Neural cell (in vitro differentiated cells): ENCODE measurements at regions not wholly inside any gene's neighbourhood (a gene's known extent, or its start where the extent isn't known, plus 50 kb on each side); places are given as distances from the start of the nearest gene placed in this dataset.

Source experiments
- H2AFZ ChIP-seq: fragments of 200-600, 300-800 bp; sonication (generic), shearing (Covaris generic); 2 replicates; pipeline ENCODE4 v1.6.0; 2014; ENCODE audit warnings: low read depth, mild to moderate bottlenecking, antibody characterized with exemption, low read length, moderate library complexity
- H3F3A ChIP-seq: fragments of 200-600 bp; shearing (Covaris generic); 2 replicates; pipeline ENCODE4 v1.6.1; 2016; ENCODE audit warnings: mild to moderate bottlenecking, moderate library complexity, mixed read lengths, antibody characterized with exemption, low read length; ENCODE audit not compliant: insufficient read depth, poor library complexity, severe bottlenecking
- H3K27ac ChIP-seq: fragments of 200-600, 300-800 bp; sonication (generic), shearing (Covaris generic); 2 replicates; pipeline ENCODE4 v1.5.1; 2014; ENCODE audit warnings: mild to moderate bottlenecking, low read length, moderate library complexity
- H3K27me3 ChIP-seq: fragments of 300-800, 200-600 bp; sonication (generic), shearing (Covaris generic); 2 replicates; pipeline ENCODE4 v1.6.0; 2014; ENCODE audit warnings: mild to moderate bottlenecking, low read depth, low read length, moderate library complexity; ENCODE audit not compliant: insufficient read depth
- H3K36me3 ChIP-seq: fragments of 300-800, 200-600 bp; sonication (generic), shearing (Covaris generic); 2 replicates; pipeline ENCODE4 v1.5.1; 2014; ENCODE audit warnings: mild to moderate bottlenecking, antibody characterized with exemption, low read length, moderate library complexity; ENCODE audit not compliant: insufficient read depth
- H3K4me2 ChIP-seq: fragments of 300-800, 200-600 bp; sonication (generic), shearing (Covaris generic); 2 replicates; pipeline ENCODE4 v1.6.0; 2014; ENCODE audit warnings: mild to moderate bottlenecking, low read length
- H3K4me3 ChIP-seq: fragments of 300-800, 200-600 bp; sonication (generic), shearing (Covaris generic); 2 replicates; pipeline ENCODE4 v1.5.1; 2014; ENCODE audit warnings: mild to moderate bottlenecking, low read length, moderate library complexity
- H3K79me2 ChIP-seq: fragments of 200-600 bp; shearing (Covaris generic); replicated peaks from 2 replicates; pipeline ENCODE4 v1.6.0; 2014; ENCODE audit warnings: mild to moderate bottlenecking, low read length, moderate library complexity; ENCODE audit not compliant: insufficient read depth
- H3K9ac ChIP-seq: fragments of 300-800, 200-600 bp; sonication (generic), shearing (Covaris generic); 2 replicates; pipeline ENCODE4 v1.6.1; 2016; ENCODE audit warnings: mild to moderate bottlenecking, low read length, mixed read lengths
- H3K9me2 ChIP-seq: fragments of 200-600 bp; shearing (Covaris generic); 2 replicates; pipeline ENCODE4 v1.6.1; 2016; ENCODE audit warnings: mild to moderate bottlenecking, low read length, mixed read lengths; ENCODE audit not compliant: insufficient read depth
- H3K9me3 ChIP-seq: fragments of 200-600, 300-800 bp; sonication (generic), shearing (Covaris generic); 2 replicates; pipeline ENCODE4 v1.6.1; 2016; ENCODE audit warnings: mild to moderate bottlenecking, mixed run types, low read length, moderate library complexity, mixed read lengths
- H4K20me1 ChIP-seq: fragments of 200-600 bp; shearing (Covaris generic); 2 replicates; pipeline ENCODE4 v1.6.1; 2016; ENCODE audit warnings: mild to moderate bottlenecking, mixed run types; ENCODE audit not compliant: insufficient read depth
- CTCF ChIP-seq: fragments of 450-650 bp; IDR thresholded peaks from 2 replicates; pipeline ENCODE4 v1.5.1; 2014; ENCODE audit warnings: antibody characterized with exemption, mild to moderate bottlenecking, moderate library complexity; ENCODE audit not compliant: poor library complexity, severe bottlenecking
- EP300 ChIP-seq: fragments of 450-650 bp; conservative IDR thresholded peaks from 2 replicates; pipeline ENCODE4 v1.6.1; 2014; ENCODE audit warnings: antibody characterized with exemption, mild to moderate bottlenecking, moderate library complexity; ENCODE audit not compliant: poor library complexity, severe bottlenecking
- EZH2 ChIP-seq: fragments of 200-600, 300-800 bp; shearing (Covaris generic), sonication (generic); IDR thresholded peaks from 2 replicates; pipeline ENCODE4 v1.6.1; 2014; ENCODE audit warnings: antibody characterized with exemption, low read length, borderline replicate concordance, mild to moderate bottlenecking; ENCODE audit not compliant: insufficient read depth, poor library complexity, severe bottlenecking
- MXI1 ChIP-seq: fragments of 450-650 bp; conservative IDR thresholded peaks from 2 replicates; pipeline ENCODE4 v1.6.1; 2014; ENCODE audit warnings: antibody characterized with exemption, mild to moderate bottlenecking; ENCODE audit not compliant: poor library complexity, severe bottlenecking
- POLR2AphosphoS5 ChIP-seq: IDR thresholded peaks from 2 replicates; pipeline ENCODE4 v1.6.1; 2012
- RAD21 ChIP-seq: fragments of 450-650 bp; conservative IDR thresholded peaks from 2 replicates; pipeline ENCODE4 v1.6.1; 2014; ENCODE audit warnings: antibody characterized with exemption, mild to moderate bottlenecking, moderate library complexity
- SMC3 ChIP-seq: fragments of 450-650 bp; conservative IDR thresholded peaks from 2 replicates; pipeline ENCODE4 v1.6.1; 2014; ENCODE audit warnings: antibody characterized with exemption, mild to moderate bottlenecking, moderate library complexity; ENCODE audit not compliant: poor library complexity
- TAF1 ChIP-seq: IDR thresholded peaks from 2 replicates; pipeline ENCODE4 v1.6.1; 2012; ENCODE audit warnings: low read depth
- TF ChIP-seq, protein P1 (sequence below): IDR thresholded peaks from 2 replicates; pipeline ENCODE4 v1.6.1; 2012; ENCODE audit warnings: borderline replicate concordance

GRCh38 chr9:103427696-103428095, 432.6 kb downstream of the CYLC2 start:
- TF ChIP-seq RAD21: no peak
- no peak for TF ChIP-seq EZH2
- no peak for TF ChIP-seq MXI1
- TF ChIP-seq, protein P1, sequence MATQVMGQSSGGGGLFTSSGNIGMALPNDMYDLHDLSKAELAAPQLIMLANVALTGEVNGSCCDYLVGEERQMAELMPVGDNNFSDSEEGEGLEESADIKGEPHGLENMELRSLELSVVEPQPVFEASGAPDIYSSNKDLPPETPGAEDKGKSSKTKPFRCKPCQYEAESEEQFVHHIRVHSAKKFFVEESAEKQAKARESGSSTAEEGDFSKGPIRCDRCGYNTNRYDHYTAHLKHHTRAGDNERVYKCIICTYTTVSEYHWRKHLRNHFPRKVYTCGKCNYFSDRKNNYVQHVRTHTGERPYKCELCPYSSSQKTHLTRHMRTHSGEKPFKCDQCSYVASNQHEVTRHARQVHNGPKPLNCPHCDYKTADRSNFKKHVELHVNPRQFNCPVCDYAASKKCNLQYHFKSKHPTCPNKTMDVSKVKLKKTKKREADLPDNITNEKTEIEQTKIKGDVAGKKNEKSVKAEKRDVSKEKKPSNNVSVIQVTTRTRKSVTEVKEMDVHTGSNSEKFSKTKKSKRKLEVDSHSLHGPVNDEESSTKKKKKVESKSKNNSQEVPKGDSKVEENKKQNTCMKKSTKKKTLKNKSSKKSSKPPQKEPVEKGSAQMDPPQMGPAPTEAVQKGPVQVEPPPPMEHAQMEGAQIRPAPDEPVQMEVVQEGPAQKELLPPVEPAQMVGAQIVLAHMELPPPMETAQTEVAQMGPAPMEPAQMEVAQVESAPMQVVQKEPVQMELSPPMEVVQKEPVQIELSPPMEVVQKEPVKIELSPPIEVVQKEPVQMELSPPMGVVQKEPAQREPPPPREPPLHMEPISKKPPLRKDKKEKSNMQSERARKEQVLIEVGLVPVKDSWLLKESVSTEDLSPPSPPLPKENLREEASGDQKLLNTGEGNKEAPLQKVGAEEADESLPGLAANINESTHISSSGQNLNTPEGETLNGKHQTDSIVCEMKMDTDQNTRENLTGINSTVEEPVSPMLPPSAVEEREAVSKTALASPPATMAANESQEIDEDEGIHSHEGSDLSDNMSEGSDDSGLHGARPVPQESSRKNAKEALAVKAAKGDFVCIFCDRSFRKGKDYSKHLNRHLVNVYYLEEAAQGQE: no peak
- no peak for TF ChIP-seq EP300
- TF ChIP-seq SMC3: no peak
- no peaks in the 10 kb centered on the region for H3K9me3 ChIP-seq
- H3K4me2 ChIP-seq: no peak overlapping the region
- no peaks in the 10 kb centered on the region for H4K20me1 ChIP-seq
- H3K4me3 ChIP-seq: no peak overlapping the region
- H2AFZ ChIP-seq: no peak overlapping the region
- no peak overlapping the region for H3K27ac ChIP-seq
- no peaks in the 10 kb centered on the region for H3K27me3 ChIP-seq
- H3K79me2 ChIP-seq: no peaks in the 10 kb centered on the region
- H3F3A ChIP-seq: no peaks in the 10 kb centered on the region
- no peaks in the 10 kb centered on the region for H3K9me2 ChIP-seq
- no peak overlapping the region for H3K9ac ChIP-seq
- H3K36me3 ChIP-seq: no peaks in the 10 kb centered on the region

GRCh38 chr9:103430469-103430868, 435.3 kb downstream of the CYLC2 start:
- H4K20me1 ChIP-seq: no peaks in the 10 kb centered on the region
- no peaks in the 10 kb centered on the region for H3K79me2 ChIP-seq
- H2AFZ ChIP-seq: no peak overlapping the region
- no peak overlapping the region for H3K4me3 ChIP-seq
- no peaks in the 10 kb centered on the region for H3F3A ChIP-seq
- TF ChIP-seq, protein P1: no peak
- TF ChIP-seq RAD21 (no peak), CTCF (no peak), SMC3 (no peak), MXI1 (no peak), EP300 (no peak), EZH2 (no peak), POLR2AphosphoS5 (no peak), TAF1 (no peak)
- no peak overlapping the region for H3K27ac ChIP-seq
- no peaks in the 10 kb centered on the region for H3K27me3 ChIP-seq
- no peaks in the 10 kb centered on the region for H3K9me2 ChIP-seq
- H3K4me2 ChIP-seq: no peak overlapping the region
- H3K9ac ChIP-seq: no peak overlapping the region
- no peaks in the 10 kb centered on the region for H3K36me3 ChIP-seq
- H3K9me3 ChIP-seq: no peaks in the 10 kb centered on the region
